A549 (cell line): ENCODE measurements at regions not wholly inside any gene's neighbourhood (a gene's known extent, or its start where the extent isn't known, plus 50 kb on each side); places are given as distances from the start of the nearest gene placed in this dataset.

Experiments
- ATAC-seq, 2 experiments: fragments of 200-7000 bp in 1 of 2; fragments of >200 bp in 1 of 2; cut with Nextera tagmentation in 1 of 2; cut with Tn5 transposase in 1 of 2; 3 replicates each; pipeline versions ENCODE4 v1.8.0 to v1.9.1; 2018 to 2020; ENCODE audit warnings: mild to moderate bottlenecking in 1 of 2, moderate library complexity in 1 of 2
- CTCF ChIA-PET: fragments of 300-600 bp; sonication (Branson Sonifier 250); formaldehyde crosslinking; extraction: SDS; loops from one replicate; lab custom pipeline; 2021; ENCODE audit warnings: antibody characterized with exemption, inconsistent platforms; lab: Yijun Ruan, JAX
- POLR2A ChIA-PET: fragments of 350-600 bp; formaldehyde crosslinking; extraction: SDS; loops from one replicate; lab custom pipeline; 2021; ENCODE audit warnings: antibody characterized with exemption, inconsistent platforms; lab: Yijun Ruan, JAX
- DNase-seq, 2 experiments: peaks; one replicate each; pipeline versions ENCODE4 v3.0.0 to v3.0.0-alpha.2; 2011 to 2016; ENCODE audit warnings: low read depth in 1 of 2, low spot score in 1 of 2
- FAIRE-seq: peaks from 2 replicates; lab custom pipeline; 2011; peaks lifted over from hg19 to GRCh38; lab: Jason Lieb, UNC
- H3K27ac ChIP-seq, 2 experiments: fragments of >200 bp; sonication (Bioruptor Twin); formaldehyde crosslinking; 3 replicates each; pipeline ENCODE4 v1.5.1; 2016 to 2017
- H3K4me1 ChIP-seq: fragments of >200 bp; sonication (Bioruptor Twin); formaldehyde crosslinking; 3 replicates; pipeline ENCODE4 v1.6.1; 2016
- H3K4me2 ChIP-seq: fragments of >200 bp; sonication (Bioruptor Twin); formaldehyde crosslinking; 3 replicates; pipeline ENCODE4 v1.6.1; 2016
- H3K4me3 ChIP-seq: fragments of >200 bp; sonication (Bioruptor Twin); formaldehyde crosslinking; 3 replicates; pipeline ENCODE4 v1.5.1; 2016
- H3K9me3 ChIP-seq: fragments of >200 bp; sonication (Bioruptor Twin); formaldehyde crosslinking; 3 replicates; pipeline ENCODE4 v1.6.1; 2016
- CBX2 ChIP-seq: fragments of 200-600 bp; sonication (generic); IDR thresholded peaks from 2 replicates; pipeline ENCODE4 v1.6.1; 2016; ENCODE audit warnings: low read depth, mild to moderate bottlenecking, borderline replicate concordance
- CBX8 ChIP-seq: fragments of 200-600 bp; sonication (generic); IDR thresholded peaks from 2 replicates; pipeline ENCODE4 v1.6.1; 2016
- CEBPB ChIP-seq, 2 experiments: fragments of >200 bp in 1 of 2; sonication (Bioruptor Twin) in 1 of 2; formaldehyde crosslinking in 1 of 2; IDR thresholded peaks; 2 replicates each; pipeline ENCODE4 v1.6.1; 2012 to 2016
- CHD2 ChIP-seq: fragments of 150-350 bp; IDR thresholded peaks from 2 replicates; pipeline ENCODE4 v1.6.1; 2014; ENCODE audit warnings: low read length; ENCODE audit not compliant: partially characterized antibody
- EHMT2 ChIP-seq: fragments of 200-600 bp; sonication (generic); IDR thresholded peaks from 2 replicates; pipeline ENCODE4 v1.6.1; 2016; ENCODE audit warnings: antibody characterized with exemption, low read depth, mild to moderate bottlenecking, moderate library complexity
- ESRRA ChIP-seq: fragments of 150-350 bp; IDR thresholded peaks from 2 replicates; pipeline ENCODE4 v1.6.1; 2014; ENCODE audit warnings: mild to moderate bottlenecking, low read length, borderline replicate concordance
- HDAC2 ChIP-seq: fragments of 200-600 bp; sonication (generic); IDR thresholded peaks from 2 replicates; pipeline ENCODE4 v1.6.1; 2016
- HEYL ChIP-seq: fragments of 250-450 bp; sonication (Bioruptor Pico); IDR thresholded peaks from 2 replicates; pipeline ENCODE4 v1.8.0; 2021; ENCODE audit warnings: mild to moderate bottlenecking, moderate library complexity
- JUNB ChIP-seq: fragments of >200 bp; sonication (Bioruptor Twin); formaldehyde crosslinking; IDR thresholded peaks from 2 replicates; pipeline ENCODE4 v1.6.1; 2016
- MAFK ChIP-seq: fragments of 450-650 bp; IDR thresholded peaks from 2 replicates; pipeline ENCODE4 v1.6.1; 2014; ENCODE audit not compliant: partially characterized antibody
- MAZ ChIP-seq: fragments of 150-350 bp; IDR thresholded peaks from 2 replicates; pipeline ENCODE4 v1.6.1; 2014; ENCODE audit warnings: antibody characterized with exemption, low read depth, low read length, borderline replicate concordance
- PHF8 ChIP-seq: fragments of 200-600 bp; sonication (generic); IDR thresholded peaks from 2 replicates; pipeline ENCODE4 v1.6.1; 2016; ENCODE audit warnings: low read depth, mild to moderate bottlenecking, antibody characterized with exemption, moderate library complexity, borderline replicate concordance
- POLR2A ChIP-seq: IDR thresholded peaks from 2 replicates; pipeline ENCODE4 v1.6.1; 2012; ENCODE audit warnings: mild to moderate bottlenecking, low read length
- RCOR1 ChIP-seq: fragments of 150-350 bp; IDR thresholded peaks from 2 replicates; pipeline ENCODE4 v1.6.1; 2014; ENCODE audit warnings: antibody characterized with exemption, low read length, low read depth
- RFX5 ChIP-seq: fragments of 450-650 bp; IDR thresholded peaks from 2 replicates; pipeline ENCODE4 v1.7.1; 2014; ENCODE audit warnings: antibody characterized with exemption, mild to moderate bottlenecking, moderate library complexity
- ZC3H11A ChIP-seq: fragments of 450-650 bp; IDR thresholded peaks from 2 replicates; pipeline ENCODE4 v1.6.1; 2014; ENCODE audit warnings: antibody characterized with exemption, mild to moderate bottlenecking
- ZFP36 ChIP-seq: fragments of 450-650 bp; IDR thresholded peaks from 2 replicates; pipeline ENCODE4 v1.6.1; 2014; ENCODE audit warnings: borderline replicate concordance; ENCODE audit not compliant: partially characterized antibody
- ZNF302 ChIP-seq: fragments of 250-450 bp; sonication (Bioruptor Pico); IDR thresholded peaks from 2 replicates; pipeline ENCODE4 v1.9.0; 2021; ENCODE audit warnings: inconsistent platforms, mild to moderate bottlenecking, moderate library complexity
- ZSCAN20 ChIP-seq: fragments of 250-450 bp; sonication (Bioruptor Pico); IDR thresholded peaks from 2 replicates; pipeline ENCODE4 v1.8.0; 2022; ENCODE audit warnings: mild to moderate bottlenecking, moderate library complexity
- WGBS: methylation state at CpG from one replicate; pipeline ENCODE4 v1.1.6; 2017; ENCODE audit errors: missing lambda C conversion rate; 5-methylcytosine and 5-hydroxymethylcytosine counted together
- TF ChIP-seq, protein P1 (sequence below): fragments of 250-450 bp; sonication (Bioruptor Pico); IDR thresholded peaks from 2 replicates; pipeline ENCODE4 v1.5.0; 2020; ENCODE audit warnings: low read depth, mild to moderate bottlenecking, moderate library complexity
- TF ChIP-seq, protein P2 (sequence below): fragments of 150-350 bp; IDR thresholded peaks from 2 replicates; pipeline ENCODE4 v1.6.1; 2014; ENCODE audit warnings: low read depth, mild to moderate bottlenecking, low read length
- TF ChIP-seq, protein P3 (sequence below): fragments of 200-600 bp; sonication (generic); IDR thresholded peaks from 2 replicates; pipeline ENCODE4 v1.6.1; 2016; ENCODE audit warnings: antibody characterized with exemption, mild to moderate bottlenecking, moderate library complexity
- TF ChIP-seq, protein P4 (sequence below): fragments of >200 bp; sonication (Bioruptor Twin); formaldehyde crosslinking; IDR thresholded peaks from 2 replicates; pipeline ENCODE4 v1.6.1; 2016
- TF ChIP-seq, protein P5 (sequence below): fragments of 250-450 bp; sonication (Bioruptor Pico); IDR thresholded peaks from 2 replicates; pipeline ENCODE4 v1.5.0; 2021; ENCODE audit warnings: mild to moderate bottlenecking, moderate library complexity, borderline replicate concordance
- TF ChIP-seq, protein P6 (sequence below): fragments of >200 bp; sonication (Bioruptor Twin); formaldehyde crosslinking; IDR thresholded peaks from 3 replicates; pipeline ENCODE4 v1.5.1; 2016
- TF ChIP-seq, protein P7 (sequence below): fragments of >200 bp; sonication (Bioruptor Twin); formaldehyde crosslinking; IDR thresholded peaks from 3 replicates; pipeline ENCODE4 v1.6.1; 2016

DNA sequence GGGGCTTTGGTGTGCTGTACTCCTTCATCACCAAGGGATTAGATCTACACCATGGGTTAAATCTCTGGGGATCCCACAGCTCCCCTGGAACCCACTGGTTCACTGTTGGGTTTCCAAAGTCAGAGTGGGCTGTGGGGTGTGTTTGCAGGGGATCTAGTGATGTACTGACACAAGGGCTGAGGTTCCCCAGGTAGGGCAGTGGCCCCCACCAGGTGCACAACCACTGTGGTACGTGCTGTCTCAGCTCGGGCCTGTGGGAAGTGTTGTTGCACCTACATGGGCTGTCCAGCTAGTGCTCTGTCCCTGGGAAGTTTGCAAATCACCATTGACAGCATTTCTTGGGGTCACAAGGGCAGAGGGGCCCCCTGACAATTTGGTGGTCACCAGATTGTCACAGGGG, 134.4 kb upstream of the CDH8 start:
- Histone ChIP-seq H3K4me2 (no peak overlapping the region), H3K4me1 (no peaks in the 10 kb centered on the region), H3K4me3 (no peak overlapping the region), H3K27ac (no peak overlapping the region), H3K9me3 (no peaks in the 10 kb centered on the region)
- DNase-seq (no peak), FAIRE-seq (no peak), ATAC-seq (no peak)
- CTCF ChIA-PET: no interaction called here
- 0% methylated on average over 1 of the region's 2 CpGs for WGBS
- TF ChIP-seq EHMT2: no peak
- TF ChIP-seq HDAC2: no peak
- no peak for TF ChIP-seq CEBPB (IDR thresholded peaks at IDR 0.05)
- TF ChIP-seq POLR2A: no peak
- TF ChIP-seq, protein P1, sequence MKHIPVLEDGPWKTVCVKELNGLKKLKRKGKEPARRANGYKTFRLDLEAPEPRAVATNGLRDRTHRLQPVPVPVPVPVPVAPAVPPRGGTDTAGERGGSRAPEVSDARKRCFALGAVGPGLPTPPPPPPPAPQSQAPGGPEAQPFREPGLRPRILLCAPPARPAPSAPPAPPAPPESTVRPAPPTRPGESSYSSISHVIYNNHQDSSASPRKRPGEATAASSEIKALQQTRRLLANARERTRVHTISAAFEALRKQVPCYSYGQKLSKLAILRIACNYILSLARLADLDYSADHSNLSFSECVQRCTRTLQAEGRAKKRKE: no peak
- no peak for TF ChIP-seq JUNB
- TF ChIP-seq, protein P2, sequence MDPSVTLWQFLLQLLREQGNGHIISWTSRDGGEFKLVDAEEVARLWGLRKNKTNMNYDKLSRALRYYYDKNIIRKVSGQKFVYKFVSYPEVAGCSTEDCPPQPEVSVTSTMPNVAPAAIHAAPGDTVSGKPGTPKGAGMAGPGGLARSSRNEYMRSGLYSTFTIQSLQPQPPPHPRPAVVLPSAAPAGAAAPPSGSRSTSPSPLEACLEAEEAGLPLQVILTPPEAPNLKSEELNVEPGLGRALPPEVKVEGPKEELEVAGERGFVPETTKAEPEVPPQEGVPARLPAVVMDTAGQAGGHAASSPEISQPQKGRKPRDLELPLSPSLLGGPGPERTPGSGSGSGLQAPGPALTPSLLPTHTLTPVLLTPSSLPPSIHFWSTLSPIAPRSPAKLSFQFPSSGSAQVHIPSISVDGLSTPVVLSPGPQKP: no peak
- TF ChIP-seq, protein P3, sequence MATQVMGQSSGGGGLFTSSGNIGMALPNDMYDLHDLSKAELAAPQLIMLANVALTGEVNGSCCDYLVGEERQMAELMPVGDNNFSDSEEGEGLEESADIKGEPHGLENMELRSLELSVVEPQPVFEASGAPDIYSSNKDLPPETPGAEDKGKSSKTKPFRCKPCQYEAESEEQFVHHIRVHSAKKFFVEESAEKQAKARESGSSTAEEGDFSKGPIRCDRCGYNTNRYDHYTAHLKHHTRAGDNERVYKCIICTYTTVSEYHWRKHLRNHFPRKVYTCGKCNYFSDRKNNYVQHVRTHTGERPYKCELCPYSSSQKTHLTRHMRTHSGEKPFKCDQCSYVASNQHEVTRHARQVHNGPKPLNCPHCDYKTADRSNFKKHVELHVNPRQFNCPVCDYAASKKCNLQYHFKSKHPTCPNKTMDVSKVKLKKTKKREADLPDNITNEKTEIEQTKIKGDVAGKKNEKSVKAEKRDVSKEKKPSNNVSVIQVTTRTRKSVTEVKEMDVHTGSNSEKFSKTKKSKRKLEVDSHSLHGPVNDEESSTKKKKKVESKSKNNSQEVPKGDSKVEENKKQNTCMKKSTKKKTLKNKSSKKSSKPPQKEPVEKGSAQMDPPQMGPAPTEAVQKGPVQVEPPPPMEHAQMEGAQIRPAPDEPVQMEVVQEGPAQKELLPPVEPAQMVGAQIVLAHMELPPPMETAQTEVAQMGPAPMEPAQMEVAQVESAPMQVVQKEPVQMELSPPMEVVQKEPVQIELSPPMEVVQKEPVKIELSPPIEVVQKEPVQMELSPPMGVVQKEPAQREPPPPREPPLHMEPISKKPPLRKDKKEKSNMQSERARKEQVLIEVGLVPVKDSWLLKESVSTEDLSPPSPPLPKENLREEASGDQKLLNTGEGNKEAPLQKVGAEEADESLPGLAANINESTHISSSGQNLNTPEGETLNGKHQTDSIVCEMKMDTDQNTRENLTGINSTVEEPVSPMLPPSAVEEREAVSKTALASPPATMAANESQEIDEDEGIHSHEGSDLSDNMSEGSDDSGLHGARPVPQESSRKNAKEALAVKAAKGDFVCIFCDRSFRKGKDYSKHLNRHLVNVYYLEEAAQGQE: no peak
- no peak for TF ChIP-seq ZNF302 (CRISPR knock-in tag)
- TF ChIP-seq ZFP36: no peak
- no peak for TF ChIP-seq ZSCAN20
- POLR2A ChIA-PET: no interaction called here

DNA sequence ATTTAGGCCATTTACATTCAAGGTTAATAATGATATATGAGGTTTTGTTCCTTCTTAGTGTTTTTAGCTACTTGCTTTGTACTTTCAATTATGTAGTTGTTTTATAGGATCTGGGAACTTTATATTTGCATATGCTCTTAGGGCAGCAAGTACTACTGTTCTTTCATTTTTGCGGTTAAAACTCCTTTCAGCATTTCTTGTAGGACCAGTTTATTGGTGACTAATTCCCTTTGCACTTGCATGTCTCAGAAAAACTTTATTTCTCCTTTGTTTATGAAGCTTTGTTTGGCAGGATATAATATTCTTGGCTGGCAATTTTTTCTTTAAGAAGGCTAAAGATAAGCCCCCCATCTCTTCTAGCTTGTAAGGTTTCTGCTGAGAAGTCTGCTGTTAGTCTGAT, 131.3 kb upstream of the CDH8 start:
- Histone ChIP-seq H3K4me2 (no peak overlapping the region), H3K4me3 (no peak overlapping the region), H3K4me1 (no peaks in the 10 kb centered on the region), H3K9me3 (no peaks in the 10 kb centered on the region), H3K27ac (no peak overlapping the region)
- DNase-seq: no peak
- no peak for ATAC-seq
- ChIA-PET CTCF (no interaction called here), POLR2A (no interaction called here)
- no peak for FAIRE-seq
- TF ChIP-seq, protein P4, sequence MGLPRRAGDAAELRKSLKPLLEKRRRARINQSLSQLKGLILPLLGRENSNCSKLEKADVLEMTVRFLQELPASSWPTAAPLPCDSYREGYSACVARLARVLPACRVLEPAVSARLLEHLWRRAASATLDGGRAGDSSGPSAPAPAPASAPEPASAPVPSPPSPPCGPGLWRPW: no peak
- TF ChIP-seq ZSCAN20: no peak
- TF ChIP-seq, protein P5, sequence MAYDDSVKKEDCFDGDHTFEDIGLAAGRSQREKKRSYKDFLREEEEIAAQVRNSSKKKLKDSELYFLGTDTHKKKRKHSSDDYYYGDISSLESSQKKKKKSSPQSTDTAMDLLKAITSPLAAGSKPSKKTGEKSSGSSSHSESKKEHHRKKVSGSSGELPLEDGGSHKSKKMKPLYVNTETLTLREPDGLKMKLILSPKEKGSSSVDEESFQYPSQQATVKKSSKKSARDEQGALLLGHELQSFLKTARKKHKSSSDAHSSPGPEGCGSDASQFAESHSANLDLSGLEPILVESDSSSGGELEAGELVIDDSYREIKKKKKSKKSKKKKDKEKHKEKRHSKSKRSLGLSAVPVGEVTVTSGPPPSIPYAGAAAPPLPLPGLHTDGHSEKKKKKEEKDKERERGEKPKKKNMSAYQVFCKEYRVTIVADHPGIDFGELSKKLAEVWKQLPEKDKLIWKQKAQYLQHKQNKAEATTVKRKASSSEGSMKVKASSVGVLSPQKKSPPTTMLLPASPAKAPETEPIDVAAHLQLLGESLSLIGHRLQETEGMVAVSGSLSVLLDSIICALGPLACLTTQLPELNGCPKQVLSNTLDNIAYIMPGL (CRISPR knock-in tag): no peak
- TF ChIP-seq CBX8: no peak
- TF ChIP-seq CBX2: no peak
- no peak for TF ChIP-seq MAZ
- no peak for TF ChIP-seq ESRRA
- 2% methylated on average over 1 of the region's 1 CpG for WGBS

DNA sequence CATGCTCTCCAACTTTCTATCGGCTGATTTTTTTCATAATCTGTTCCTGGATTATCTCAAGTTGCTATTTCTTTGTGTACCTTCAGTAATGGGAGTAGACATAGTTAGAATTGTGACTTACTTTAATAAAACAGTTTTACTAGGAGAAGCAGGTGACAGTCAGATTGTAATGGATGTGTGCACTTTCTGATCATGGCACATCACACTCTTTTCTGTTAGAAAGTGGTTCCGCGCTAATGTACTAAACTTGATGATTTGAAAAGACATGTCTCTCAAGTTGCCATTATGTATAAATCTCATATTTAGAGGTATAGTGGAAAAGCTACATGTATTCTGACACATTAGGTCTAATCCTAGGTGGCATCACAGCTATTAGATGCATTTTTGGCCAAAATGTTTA, 121.3 kb upstream of the CDH8 start:
- WGBS: 58% methylated on average over 3 of the region's 3 CpGs
- CTCF ChIA-PET: no interaction called here
- TF ChIP-seq ZC3H11A (no peak), PHF8 (no peak), RCOR1 (no peak), MAFK (no peak), HEYL (no peak), CHD2 (no peak), RFX5 (no peak)
- TF ChIP-seq, protein P6, sequence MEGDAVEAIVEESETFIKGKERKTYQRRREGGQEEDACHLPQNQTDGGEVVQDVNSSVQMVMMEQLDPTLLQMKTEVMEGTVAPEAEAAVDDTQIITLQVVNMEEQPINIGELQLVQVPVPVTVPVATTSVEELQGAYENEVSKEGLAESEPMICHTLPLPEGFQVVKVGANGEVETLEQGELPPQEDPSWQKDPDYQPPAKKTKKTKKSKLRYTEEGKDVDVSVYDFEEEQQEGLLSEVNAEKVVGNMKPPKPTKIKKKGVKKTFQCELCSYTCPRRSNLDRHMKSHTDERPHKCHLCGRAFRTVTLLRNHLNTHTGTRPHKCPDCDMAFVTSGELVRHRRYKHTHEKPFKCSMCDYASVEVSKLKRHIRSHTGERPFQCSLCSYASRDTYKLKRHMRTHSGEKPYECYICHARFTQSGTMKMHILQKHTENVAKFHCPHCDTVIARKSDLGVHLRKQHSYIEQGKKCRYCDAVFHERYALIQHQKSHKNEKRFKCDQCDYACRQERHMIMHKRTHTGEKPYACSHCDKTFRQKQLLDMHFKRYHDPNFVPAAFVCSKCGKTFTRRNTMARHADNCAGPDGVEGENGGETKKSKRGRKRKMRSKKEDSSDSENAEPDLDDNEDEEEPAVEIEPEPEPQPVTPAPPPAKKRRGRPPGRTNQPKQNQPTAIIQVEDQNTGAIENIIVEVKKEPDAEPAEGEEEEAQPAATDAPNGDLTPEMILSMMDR: no peak
- TF ChIP-seq, protein P7, sequence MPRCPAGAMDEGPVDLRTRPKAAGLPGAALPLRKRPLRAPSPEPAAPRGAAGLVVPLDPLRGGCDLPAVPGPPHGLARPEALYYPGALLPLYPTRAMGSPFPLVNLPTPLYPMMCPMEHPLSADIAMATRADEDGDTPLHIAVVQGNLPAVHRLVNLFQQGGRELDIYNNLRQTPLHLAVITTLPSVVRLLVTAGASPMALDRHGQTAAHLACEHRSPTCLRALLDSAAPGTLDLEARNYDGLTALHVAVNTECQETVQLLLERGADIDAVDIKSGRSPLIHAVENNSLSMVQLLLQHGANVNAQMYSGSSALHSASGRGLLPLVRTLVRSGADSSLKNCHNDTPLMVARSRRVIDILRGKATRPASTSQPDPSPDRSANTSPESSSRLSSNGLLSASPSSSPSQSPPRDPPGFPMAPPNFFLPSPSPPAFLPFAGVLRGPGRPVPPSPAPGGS: no peak

More for the DNA sequence above, 121.3 kb upstream of the CDH8 start:
- no peak overlapping the region for H3K4me3 ChIP-seq
- DNase-seq (no peak), ATAC-seq (no peak), FAIRE-seq (no peak)
- no peaks in the 10 kb centered on the region for H3K4me1 ChIP-seq
- H3K27ac ChIP-seq: no peak overlapping the region
- no peaks in the 10 kb centered on the region for H3K9me3 ChIP-seq
- POLR2A ChIA-PET: no interaction called here
- no peak overlapping the region for H3K4me2 ChIP-seq
